ENCODE measurements at regions not wholly inside any gene's neighbourhood (a gene's known extent, or its start where the extent isn't known, plus 50 kb on each side); places are given as distances from the start of the nearest gene placed in this dataset.

GRCh38 chr10:130335336-130335735 is 199.1 kb downstream of the GLRX3 start:
- Mint-ChIP-seq H3K9me3 (ENCODE audit: low read depth, unreplicated experiment) (peaks cover 11% of the 10 kb centered on the region), H3K27me3 (ENCODE audit: unreplicated experiment) (no peaks in the 10 kb centered on the region), H3K36me3 (ENCODE audit: insufficient read depth, unreplicated experiment) (no peaks in the 10 kb centered on the region), H3K27ac (ENCODE audit: unreplicated experiment) (no peak overlapping the region), H3K4me3 (ENCODE audit: low read depth, unreplicated experiment) (no peak overlapping the region), H3K4me1 (ENCODE audit: low read depth, unreplicated experiment) (no peaks in the 10 kb centered on the region)
- TF ChIP-seq CTCF (IDR thresholded peaks at IDR 0.05; ENCODE audit: unreplicated experiment), result no peak
- no peak for DNase-seq
- CTCF ChIA-PET, result no interaction called here
- intact Hi-C loops (cut with micrococcal nuclease; ENCODE audit: unreplicated experiment), result no loop called here
- no TSS peak for BruUV-seq (replicated peaks)

- Mint-ChIP-seq H3K9me3 (ENCODE audit: low read depth, unreplicated experiment) (peaks cover 11% of the 10 kb centered on the region), H3K36me3 (ENCODE audit: insufficient read depth, unreplicated experiment) (no peaks in the 10 kb centered on the region), H3K4me3 (ENCODE audit: low read depth, unreplicated experiment) (no peak overlapping the region), H3K27ac (ENCODE audit: unreplicated experiment) (no peak overlapping the region), H3K27me3 (ENCODE audit: unreplicated experiment) (no peaks in the 10 kb centered on the region), H3K4me1 (ENCODE audit: low read depth, unreplicated experiment) (no peaks in the 10 kb centered on the region)
- BruUV-seq (replicated peaks), result no TSS peak
- DNase-seq, result no peak
- TF ChIP-seq CTCF (IDR thresholded peaks at IDR 0.05; ENCODE audit: unreplicated experiment), result no peak
- CTCF ChIA-PET, result no interaction called here
- intact Hi-C loops (cut with micrococcal nuclease; ENCODE audit: unreplicated experiment), result no loop called here
These were observed 200.6 kb downstream of the GLRX3 start for GRCh38 chr10:130336617-130337304.

- TF ChIP-seq CTCF (IDR thresholded peaks at IDR 0.05; ENCODE audit: unreplicated experiment), result no peak
- H3K4me3 Mint-ChIP-seq (ENCODE audit: low read depth, unreplicated experiment), result no peak overlapping the region
- intact Hi-C loops (cut with micrococcal nuclease; ENCODE audit: unreplicated experiment), result no loop called here
- H3K27ac Mint-ChIP-seq (ENCODE audit: unreplicated experiment), result no peak overlapping the region
- DNase-seq, result no peak
- H3K27me3 Mint-ChIP-seq (ENCODE audit: unreplicated experiment), result no peaks in the 10 kb centered on the region
- no peaks in the 10 kb centered on the region for H3K36me3 Mint-ChIP-seq (ENCODE audit: insufficient read depth, unreplicated experiment)
- BruUV-seq (replicated peaks), result no TSS peak
- H3K4me1 Mint-ChIP-seq (ENCODE audit: low read depth, unreplicated experiment), result no peaks in the 10 kb centered on the region
- H3K9me3 Mint-ChIP-seq (ENCODE audit: low read depth, unreplicated experiment), result peaks cover 11% of the 10 kb centered on the region
- CTCF ChIA-PET, result no interaction called here
These were observed 201.1 kb downstream of the GLRX3 start for GRCh38 chr10:130337305-130337640.

- H3K36me3 Mint-ChIP-seq (ENCODE audit: insufficient read depth, unreplicated experiment), result no peaks in the 10 kb centered on the region
- no peak overlapping the region for H3K4me3 Mint-ChIP-seq (ENCODE audit: low read depth, unreplicated experiment)
- intact Hi-C loops (cut with micrococcal nuclease; ENCODE audit: unreplicated experiment), result no loop called here
- H3K27ac Mint-ChIP-seq (ENCODE audit: unreplicated experiment), result no peak overlapping the region
- H3K27me3 Mint-ChIP-seq (ENCODE audit: unreplicated experiment), result no peaks in the 10 kb centered on the region
- no TSS peak for BruUV-seq (replicated peaks)
- H3K9me3 Mint-ChIP-seq (ENCODE audit: low read depth, unreplicated experiment), result peaks cover 6% of the 10 kb centered on the region
- CTCF ChIA-PET, result no interaction called here
- DNase-seq, result no peak
- no peaks in the 10 kb centered on the region for H3K4me1 Mint-ChIP-seq (ENCODE audit: low read depth, unreplicated experiment)
- TF ChIP-seq CTCF (IDR thresholded peaks at IDR 0.05; ENCODE audit: unreplicated experiment), result no peak
These were observed 201.8 kb downstream of the GLRX3 start for GRCh38 chr10:130337696-130338635.
